ENCODE measurements at regions not wholly inside any gene's neighbourhood (a gene's known extent, or its start where the extent isn't known, plus 50 kb on each side); places are given as distances from the start of the nearest gene placed in this dataset.

DNA sequence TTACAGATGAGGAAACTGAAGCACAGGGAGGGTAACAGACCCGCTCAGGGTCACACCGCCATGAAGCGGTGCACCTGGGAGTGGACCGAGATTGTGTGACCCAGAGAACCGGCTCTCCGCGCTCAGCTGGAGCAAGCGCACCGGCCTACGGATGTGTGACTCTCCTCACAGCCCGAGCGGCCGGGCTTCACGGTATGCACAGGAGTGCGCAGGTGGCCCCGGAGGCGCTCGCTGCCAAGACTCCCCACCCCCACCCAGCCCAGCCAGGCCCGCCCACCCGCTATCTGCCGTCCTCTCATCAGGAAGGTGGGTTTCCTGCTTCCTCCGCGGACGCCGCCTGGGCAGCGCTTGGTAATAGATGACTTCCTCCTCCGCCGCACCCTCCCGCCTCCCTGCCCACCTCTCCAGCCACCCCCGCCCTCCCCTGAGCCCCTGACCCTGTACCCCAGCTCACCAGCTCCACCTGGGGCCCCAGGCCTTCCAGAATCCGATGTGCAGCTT is 110.7 kb downstream of the NCOR2 start:
- no peak for TF ChIP-seq CTCF (IDR thresholded peaks at IDR 0.05; ENCODE audit: insufficient read depth, low read length, poor library complexity, severe bottlenecking)
- TF ChIP-seq EZH2phosphoT487 (conservative IDR thresholded peaks at IDR 0.05; ENCODE audit: low read length), result no peak

Data from SU-DHL-6 (cell line).